H1 (cell line): ENCODE measurements at regions not wholly inside any gene's neighbourhood (a gene's known extent, or its start where the extent isn't known, plus 50 kb on each side); places are given as distances from the start of the nearest gene placed in this dataset.

ENCODE experiments used
- CTCF ChIA-PET: fragments of 300-600 bp; sonication (Branson Sonifier 250); formaldehyde crosslinking; loops from one replicate; lab custom pipeline; 2021; ENCODE audit not compliant: partially characterized antibody; lab: Charles Lee
- POLR2A ChIA-PET: fragments of 300-600 bp; sonication (Branson Sonifier 250); formaldehyde crosslinking; loops from one replicate; lab custom pipeline; 2021; ENCODE audit warnings: inconsistent platforms; ENCODE audit not compliant: partially characterized antibody; lab: Charles Lee
- DNase-seq, 2 experiments: peaks; one replicate each; pipeline versions ENCODE4 v3.0.0 to v3.0.0-alpha.2; 2010 to 2022; ENCODE audit warnings: low spot score in 2 of 2, low read depth in 1 of 2, mixed read lengths in 1 of 2
- FAIRE-seq: peaks from 2 replicates; lab custom pipeline; 2011; peaks lifted over from hg19 to GRCh38; lab: Jason Lieb, UNC
- H2AFZ ChIP-seq: 2 replicates; pipeline ENCODE4 v1.8.1; 2012; ENCODE audit warnings: low read length, inconsistent platforms
- H2AK5ac ChIP-seq: 2 replicates; pipeline ENCODE4 v1.6.1; 2013; ENCODE audit warnings: low read depth, low read length
- H2BK120ac ChIP-seq: replicated peaks from 2 replicates; pipeline ENCODE3; 2013; ENCODE audit warnings: low read depth, low read length, inconsistent platforms
- H2BK12ac ChIP-seq: 2 replicates; pipeline ENCODE4 v1.6.1; 2013; ENCODE audit warnings: low read depth, low read length
- H2BK15ac ChIP-seq: 2 replicates; pipeline ENCODE4 v1.6.1; 2013; ENCODE audit warnings: low read length
- H2BK20ac ChIP-seq: 2 replicates; pipeline ENCODE4 v1.6.1; 2013; ENCODE audit warnings: low read length
- H2BK5ac ChIP-seq: 2 replicates; pipeline ENCODE4 v1.6.1; 2013; ENCODE audit warnings: low read depth, low read length
- H3K14ac ChIP-seq: 2 replicates; pipeline ENCODE4 v1.6.1; 2013; ENCODE audit warnings: inconsistent platforms; ENCODE audit not compliant: insufficient read length
- H3K18ac ChIP-seq: 2 replicates; pipeline ENCODE4 v1.6.1; 2013; ENCODE audit warnings: low read length; ENCODE audit errors: extremely low read depth
- H3K23ac ChIP-seq: 2 replicates; pipeline ENCODE4 v1.6.1; 2013; ENCODE audit warnings: inconsistent platforms; ENCODE audit not compliant: insufficient read length
- H3K23me2 ChIP-seq: 2 replicates; pipeline ENCODE4 v1.6.1; 2013; ENCODE audit warnings: low read depth, low read length
- H3K27ac ChIP-seq: 2 replicates; pipeline ENCODE4 v1.6.1; 2011; ENCODE audit warnings: low read depth, low read length, inconsistent platforms
- H3K27me3 ChIP-seq, 4 experiments: replicated peaks in 1 of 4; 1 replicate in 1 of 4; 2 replicates in 3 of 4; pipeline versions ENCODE4 v1.6.1 to v1.8.1; 2011 to 2013; ENCODE audit warnings: low read length in 3 of 4, mild to moderate bottlenecking in 3 of 4, inconsistent platforms in 2 of 4, mixed read lengths in 2 of 4, moderate library complexity in 1 of 4; ENCODE audit not compliant: control insufficient read depth in 3 of 4, insufficient read depth in 3 of 4; ENCODE audit errors: extremely low read depth in 1 of 4
- H3K36me3 ChIP-seq, 4 experiments: 2 replicates each; pipeline versions ENCODE4 v1.6.1 to v1.8.1; 2011 to 2013; ENCODE audit warnings: mild to moderate bottlenecking in 4 of 4, low read length in 3 of 4, moderate library complexity in 2 of 4, control low read depth in 1 of 4, inconsistent platforms in 1 of 4; ENCODE audit not compliant: insufficient read depth in 4 of 4, control insufficient read depth in 2 of 4
- H3K4ac ChIP-seq: replicated peaks from 2 replicates; pipeline ENCODE3; 2013; ENCODE audit warnings: low read length, low read depth, mixed read lengths, inconsistent platforms; ENCODE audit not compliant: insufficient read length
- H3K4me1 ChIP-seq, 4 experiments: replicated peaks in 1 of 4; 1 replicate in 1 of 4; 2 replicates in 3 of 4; pipeline versions ENCODE4 v1.6.1 to v1.8.1; 2011 to 2013; ENCODE audit warnings: low read length in 3 of 4, inconsistent platforms in 2 of 4, mixed read lengths in 1 of 4; ENCODE audit not compliant: insufficient read depth in 4 of 4, control insufficient read depth in 3 of 4
- H3K4me2 ChIP-seq, 2 experiments: 2 replicates each; pipeline versions ENCODE4 v1.6.1 to v1.8.1; 2011 to 2013; ENCODE audit warnings: low read depth in 2 of 2, low read length in 2 of 2, control low read depth in 1 of 2, inconsistent platforms in 1 of 2, mild to moderate bottlenecking in 1 of 2; ENCODE audit not compliant: insufficient read depth in 1 of 2
- H3K4me3 ChIP-seq, 4 experiments: fragments of 200-600, 300-600 bp in 1 of 4; sonication (generic), shearing (Covaris generic), sonication (Bioruptor Twin) in 1 of 4; 2 replicates each; pipeline versions ENCODE4 v1.5.1 to v1.8.1; 2011 to 2016; ENCODE audit warnings: low read length in 4 of 4, low read depth in 3 of 4, control low read depth in 2 of 4, inconsistent platforms in 2 of 4, mild to moderate bottlenecking in 2 of 4, mixed read lengths in 1 of 4, moderate library complexity in 1 of 4; ENCODE audit not compliant: insufficient read depth in 2 of 4; ENCODE audit errors: extremely low read depth in 1 of 4
- H3K56ac ChIP-seq: replicated peaks from 2 replicates; pipeline ENCODE3; 2013; ENCODE audit warnings: low read depth, mild to moderate bottlenecking, mixed read lengths, low read length, inconsistent platforms; ENCODE audit not compliant: insufficient read length
- H3K79me1 ChIP-seq: 2 replicates; pipeline ENCODE4 v1.6.1; 2013; ENCODE audit warnings: low read depth, low read length, control low read depth
- H3K79me2 ChIP-seq, 2 experiments: 2 replicates each; pipeline versions ENCODE4 v1.6.1 to v1.8.1; 2012 to 2013; ENCODE audit warnings: low read length in 2 of 2, mild to moderate bottlenecking in 2 of 2, inconsistent platforms in 1 of 2; ENCODE audit not compliant: insufficient read depth in 2 of 2, control insufficient read depth in 1 of 2
- H3K9ac ChIP-seq, 4 experiments: replicated peaks in 1 of 4; 1 replicate in 1 of 4; 2 replicates in 3 of 4; pipeline versions ENCODE4 v1.6.1 to v1.8.1; 2011 to 2013; ENCODE audit warnings: low read depth in 3 of 4, low read length in 3 of 4, control low read depth in 2 of 4, mild to moderate bottlenecking in 2 of 4, moderate library complexity in 2 of 4, inconsistent platforms in 1 of 4; ENCODE audit errors: extremely low read depth in 1 of 4
- H3K9me3 ChIP-seq, 2 experiments: 2 replicates each; pipeline versions ENCODE4 v1.6.1 to v1.8.1; 2012 to 2013; ENCODE audit warnings: mild to moderate bottlenecking in 2 of 2, moderate library complexity in 2 of 2, control low read depth in 1 of 2, inconsistent platforms in 1 of 2, low read depth in 1 of 2, low read length in 1 of 2, mixed read lengths in 1 of 2; ENCODE audit not compliant: insufficient read depth in 2 of 2
- H4K20me1 ChIP-seq, 2 experiments: replicated peaks in 1 of 2; 2 replicates each; pipeline versions ENCODE3 to v1.8.1; 2011 to 2013; ENCODE audit warnings: inconsistent platforms in 2 of 2, low read length in 2 of 2, mild to moderate bottlenecking in 1 of 2; ENCODE audit not compliant: insufficient read depth in 2 of 2, control insufficient read depth in 1 of 2
- H4K5ac ChIP-seq: 2 replicates; pipeline ENCODE4 v1.6.1; 2013; ENCODE audit warnings: low read length, low read depth, mixed read lengths, inconsistent platforms; ENCODE audit not compliant: insufficient read length
- H4K8ac ChIP-seq: 2 replicates; pipeline ENCODE4 v1.8.0; 2013; ENCODE audit warnings: mild to moderate bottlenecking, moderate library complexity, low read length, inconsistent platforms; ENCODE audit not compliant: insufficient read depth; ENCODE audit errors: extremely low read depth
- H4K91ac ChIP-seq: replicated peaks from 2 replicates; pipeline ENCODE3; 2013; ENCODE audit warnings: low read length, mixed read lengths, inconsistent platforms; ENCODE audit not compliant: insufficient read length
- ATF3 ChIP-seq: IDR thresholded peaks from 2 replicates; pipeline ENCODE4 v1.6.1; 2011; ENCODE audit warnings: low read depth, mild to moderate bottlenecking, low read length; ENCODE audit not compliant: insufficient read depth
- JUN ChIP-seq: IDR thresholded peaks from 2 replicates; pipeline ENCODE4 v1.6.1; 2011; ENCODE audit warnings: low read depth, mild to moderate bottlenecking, improper control_type of control experiment, low read length
- KDM4A ChIP-seq: IDR thresholded peaks from one replicate; pipeline ENCODE4 v1.7.1; 2012; ENCODE audit warnings: low read depth, mild to moderate bottlenecking, moderate library complexity, low read length, inconsistent platforms; ENCODE audit not compliant: severe bottlenecking
- POLR2A ChIP-seq, 2 experiments: IDR thresholded peaks; 1 replicate in 1 of 2; 2 replicates in 1 of 2; pipeline ENCODE4 v1.6.1; 2011; ENCODE audit warnings: low read depth in 2 of 2, low read length in 2 of 2, mild to moderate bottlenecking in 2 of 2; ENCODE audit errors: control extremely low read depth in 1 of 2
- RBBP5 ChIP-seq: IDR thresholded peaks from 2 replicates; pipeline ENCODE4 v1.7.1; 2012; ENCODE audit warnings: low read depth, mild to moderate bottlenecking, inconsistent platforms, low read length, moderate library complexity, borderline replicate concordance
- RNF2 ChIP-seq: fragments of 200-900, 300-1000 bp; sonication (generic); IDR thresholded peaks from 2 replicates; pipeline ENCODE4 v1.7.1; 2016; ENCODE audit warnings: borderline replicate concordance, low read depth, mild to moderate bottlenecking, antibody characterized with exemption, low read length; ENCODE audit not compliant: poor library complexity, severe bottlenecking; ENCODE audit errors: missing control alignments
- TAF1 ChIP-seq: IDR thresholded peaks from 2 replicates; pipeline ENCODE4 v1.6.1; 2011; ENCODE audit warnings: mild to moderate bottlenecking, low read depth, low read length
- TEAD4 ChIP-seq: IDR thresholded peaks from 2 replicates; pipeline ENCODE4 v1.6.1; 2012; ENCODE audit warnings: low read depth, low read length, inconsistent platforms, mixed read lengths

GRCh38 chr19:27522223-27522622 is 1690.7 kb downstream of the UQCRFS1 start:
- no peak overlapping the region for H2BK120ac ChIP-seq
- H3K14ac ChIP-seq: no peak overlapping the region
- no peak overlapping the region for H2AK5ac ChIP-seq
- H2BK15ac ChIP-seq: no peak overlapping the region
- no peak overlapping the region for H4K5ac ChIP-seq
- H3K27me3 ChIP-seq: no peaks in the 10 kb centered on the region
- H3K36me3 ChIP-seq: no peaks in the 10 kb centered on the region
- H4K8ac ChIP-seq: no peak overlapping the region
- no peak overlapping the region for H3K27ac ChIP-seq
- DNase-seq: no peak
- no peak overlapping the region for H2BK20ac ChIP-seq
- no peaks in the 10 kb centered on the region for H3K79me2 ChIP-seq
- no peak overlapping the region for H3K23ac ChIP-seq
- peaks cover 47 to 56% of the 10 kb centered on the region in 2 experiments for H3K9me3 ChIP-seq
- no peak overlapping the region for H4K91ac ChIP-seq
- ChIA-PET CTCF (no interaction called here), POLR2A (no interaction called here)
- no peak overlapping the region for H3K4ac ChIP-seq
- no peaks in the 10 kb centered on the region for H3K4me1 ChIP-seq
- H3K4me3 ChIP-seq: no peak overlapping the region; a peak in 1 of 8 replicates
- H2BK12ac ChIP-seq: no peak overlapping the region
- H3K23me2 ChIP-seq: no peaks in the 10 kb centered on the region
- H3K18ac ChIP-seq: no peak overlapping the region
- no peak overlapping the region for H3K9ac ChIP-seq
- H3K56ac ChIP-seq: no peak overlapping the region
- H2AFZ ChIP-seq: no peak overlapping the region
- H4K20me1 ChIP-seq: no peaks in the 10 kb centered on the region
- no peak overlapping the region for H2BK5ac ChIP-seq
- no peaks in the 10 kb centered on the region for H3K79me1 ChIP-seq
- H3K4me2 ChIP-seq: no peak overlapping the region
- no peak for FAIRE-seq
- TF ChIP-seq JUN (no peak), TEAD4 (no peak), POLR2A (IDR thresholded peaks at IDR 0.05; ENCODE audit: control extremely low read depth in 1 of 2, low read depth in 2 of 2, low read length in 2 of 2) (no peak), RBBP5 (no peak), TAF1 (no peak), KDM4A (no peak), ATF3 (no peak), RNF2 (no peak)
